Osteocyte (in vitro differentiated cells): ENCODE measurements at regions not wholly inside any gene's neighbourhood (a gene's known extent, or its start where the extent isn't known, plus 50 kb on each side); places are given as distances from the start of the nearest gene placed in this dataset.

Experiments used
- DNase-seq: peaks from one replicate; pipeline ENCODE4 v3.0.0; 2021; ENCODE audit warnings: mixed read lengths; ENCODE audit not compliant: unreplicated experiment; ENCODE audit errors: extremely low spot score
- H3K27ac Mint-ChIP-seq: one replicate; pipeline ENCODE4 v1.8.0; 2021; ENCODE audit warnings: mild to moderate bottlenecking, mixed read lengths; ENCODE audit not compliant: unreplicated experiment
- H3K27me3 Mint-ChIP-seq: one replicate; pipeline ENCODE4 v1.8.0; 2021; ENCODE audit warnings: mixed read lengths; ENCODE audit not compliant: unreplicated experiment
- H3K36me3 Mint-ChIP-seq: one replicate; pipeline ENCODE4 v1.8.0; 2021; ENCODE audit warnings: mixed read lengths; ENCODE audit not compliant: unreplicated experiment
- H3K4me1 Mint-ChIP-seq: one replicate; pipeline ENCODE4 v1.8.0; 2021; ENCODE audit warnings: mixed read lengths; ENCODE audit not compliant: unreplicated experiment
- H3K4me3 Mint-ChIP-seq: one replicate; pipeline ENCODE4 v1.8.0; 2021; ENCODE audit warnings: mild to moderate bottlenecking, moderate library complexity, mixed read lengths; ENCODE audit not compliant: unreplicated experiment
- H3K9me3 Mint-ChIP-seq: one replicate; pipeline ENCODE4 v1.8.0; 2021; ENCODE audit warnings: mixed read lengths; ENCODE audit not compliant: unreplicated experiment
- TF ChIP-seq, protein P1 (sequence below): fragments of 200-600 bp; sonication (generic); IDR thresholded peaks from 2 replicates; pipeline ENCODE4 v1.5.0; 2021; ENCODE audit warnings: antibody characterized with exemption, mild to moderate bottlenecking, moderate library complexity

DNA sequence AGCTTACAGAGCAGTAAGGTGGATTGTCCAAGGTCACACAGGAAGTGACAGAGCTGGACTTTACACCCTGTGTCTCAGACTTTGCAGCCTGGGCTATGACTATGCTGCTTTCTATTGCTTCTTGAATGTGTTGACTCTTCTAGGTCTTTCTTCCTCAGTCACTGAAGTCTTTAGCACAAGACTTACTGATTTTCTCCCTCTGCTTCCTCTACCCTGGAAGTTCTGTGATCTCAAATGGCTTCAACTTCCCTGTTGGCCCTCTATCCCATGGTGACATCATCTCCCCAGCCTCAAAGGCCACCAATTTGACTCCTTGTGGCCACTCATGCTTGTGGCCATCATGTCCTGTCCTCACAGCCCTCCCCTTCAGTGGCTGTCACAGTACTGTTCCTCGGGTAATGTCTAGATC, 181.3 kb downstream of the HS3ST3A1 start:
- H3K27me3 Mint-ChIP-seq = no peaks in the 10 kb centered on the region
- TF ChIP-seq, protein P1, sequence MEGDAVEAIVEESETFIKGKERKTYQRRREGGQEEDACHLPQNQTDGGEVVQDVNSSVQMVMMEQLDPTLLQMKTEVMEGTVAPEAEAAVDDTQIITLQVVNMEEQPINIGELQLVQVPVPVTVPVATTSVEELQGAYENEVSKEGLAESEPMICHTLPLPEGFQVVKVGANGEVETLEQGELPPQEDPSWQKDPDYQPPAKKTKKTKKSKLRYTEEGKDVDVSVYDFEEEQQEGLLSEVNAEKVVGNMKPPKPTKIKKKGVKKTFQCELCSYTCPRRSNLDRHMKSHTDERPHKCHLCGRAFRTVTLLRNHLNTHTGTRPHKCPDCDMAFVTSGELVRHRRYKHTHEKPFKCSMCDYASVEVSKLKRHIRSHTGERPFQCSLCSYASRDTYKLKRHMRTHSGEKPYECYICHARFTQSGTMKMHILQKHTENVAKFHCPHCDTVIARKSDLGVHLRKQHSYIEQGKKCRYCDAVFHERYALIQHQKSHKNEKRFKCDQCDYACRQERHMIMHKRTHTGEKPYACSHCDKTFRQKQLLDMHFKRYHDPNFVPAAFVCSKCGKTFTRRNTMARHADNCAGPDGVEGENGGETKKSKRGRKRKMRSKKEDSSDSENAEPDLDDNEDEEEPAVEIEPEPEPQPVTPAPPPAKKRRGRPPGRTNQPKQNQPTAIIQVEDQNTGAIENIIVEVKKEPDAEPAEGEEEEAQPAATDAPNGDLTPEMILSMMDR = no peak
- peaks cover 7% of the 10 kb centered on the region for H3K4me1 Mint-ChIP-seq
- no peak overlapping the region for H3K27ac Mint-ChIP-seq
- no peaks in the 10 kb centered on the region for H3K36me3 Mint-ChIP-seq
- H3K9me3 Mint-ChIP-seq = peaks cover 5% of the 10 kb centered on the region
- H3K4me3 Mint-ChIP-seq = no peak overlapping the region
- no peak for DNase-seq

DNA sequence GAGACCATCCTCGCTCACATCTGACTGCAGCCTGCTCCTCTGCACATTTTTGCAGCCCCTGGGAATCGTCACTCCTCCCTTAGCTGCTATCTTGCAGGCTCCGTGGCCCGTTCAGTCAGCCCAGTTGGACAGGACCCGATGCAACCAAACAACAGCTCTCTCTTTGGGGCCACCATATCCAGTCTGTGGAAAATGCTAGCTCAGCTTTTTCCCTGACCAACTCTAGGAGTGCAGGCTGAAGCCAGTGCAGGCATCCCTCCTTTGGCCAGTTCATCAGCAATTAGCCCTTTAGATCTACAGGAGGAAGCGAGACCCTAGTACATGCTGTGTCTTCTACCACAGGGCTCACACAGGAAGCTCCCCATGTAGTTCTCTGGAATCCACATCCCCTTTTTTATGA, 182.1 kb downstream of the HS3ST3A1 start:
- Mint-ChIP-seq H3K9me3 (peaks cover 5% of the 10 kb centered on the region), H3K27ac (no peak overlapping the region), H3K4me1 (peaks cover 7% of the 10 kb centered on the region), H3K27me3 (no peaks in the 10 kb centered on the region), H3K4me3 (no peak overlapping the region), H3K36me3 (no peaks in the 10 kb centered on the region)
- TF ChIP-seq, protein P1 = no peak
- no peak for DNase-seq

DNA sequence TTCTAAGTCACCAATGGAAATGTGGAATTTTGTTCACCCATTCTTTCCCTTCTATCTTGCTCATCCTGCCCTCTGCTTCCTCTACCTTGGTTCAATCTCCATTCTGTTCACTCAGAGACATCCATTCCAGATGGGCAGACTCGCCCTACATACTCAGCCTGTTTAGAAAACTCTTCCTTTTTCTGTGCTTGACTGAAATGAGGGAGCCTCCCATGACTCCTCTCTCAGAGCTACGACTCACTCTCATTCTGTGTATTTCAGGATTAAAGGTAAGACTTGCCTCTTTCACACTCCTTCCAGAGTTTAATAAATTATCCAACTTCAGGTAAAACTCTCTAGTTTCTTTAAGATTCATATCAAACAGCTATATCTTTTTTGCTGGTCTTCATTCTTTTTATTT, 182.8 kb downstream of the HS3ST3A1 start:
- H3K4me1 Mint-ChIP-seq = peaks cover 7% of the 10 kb centered on the region
- H3K27me3 Mint-ChIP-seq = no peaks in the 10 kb centered on the region
- TF ChIP-seq, protein P1 = no peak
- peaks cover 5% of the 10 kb centered on the region for H3K9me3 Mint-ChIP-seq
- DNase-seq = no peak
- no peaks in the 10 kb centered on the region for H3K36me3 Mint-ChIP-seq
- no peak overlapping the region for H3K4me3 Mint-ChIP-seq
- H3K27ac Mint-ChIP-seq = no peak overlapping the region

DNA sequence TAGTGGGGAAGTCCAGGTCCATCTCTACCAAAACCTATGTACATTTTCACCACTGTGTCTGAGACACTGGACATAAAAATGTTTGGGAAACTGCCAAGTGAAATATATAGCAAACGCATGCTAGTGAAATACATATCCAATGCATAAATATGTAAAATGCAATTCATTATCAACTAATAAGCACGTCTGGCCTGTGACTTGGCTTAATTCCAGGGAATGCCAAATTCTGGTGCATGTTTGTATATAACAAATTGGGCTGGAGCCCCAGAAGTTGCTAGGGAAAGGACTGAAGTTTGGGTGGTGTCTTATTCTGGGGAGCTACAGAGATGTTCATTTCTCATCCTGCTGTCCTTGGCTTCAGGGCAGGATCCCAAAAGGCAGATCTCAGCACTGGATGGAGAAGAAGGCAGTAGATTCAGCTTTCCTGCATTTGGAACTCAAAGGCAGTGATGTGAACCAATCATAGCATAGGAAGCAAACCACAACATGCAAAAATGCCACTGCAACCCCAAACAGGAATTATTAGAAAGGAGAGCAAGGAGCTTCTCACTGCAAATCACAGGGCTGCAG, 184.3 kb downstream of the HS3ST3A1 start:
- Mint-ChIP-seq H3K4me1 (peaks cover 7% of the 10 kb centered on the region), H3K9me3 (peaks cover 5% of the 10 kb centered on the region), H3K36me3 (no peaks in the 10 kb centered on the region), H3K27ac (no peak overlapping the region), H3K4me3 (no peak overlapping the region), H3K27me3 (no peaks in the 10 kb centered on the region)
- TF ChIP-seq, protein P1 = no peak
- DNase-seq = no peak

DNA sequence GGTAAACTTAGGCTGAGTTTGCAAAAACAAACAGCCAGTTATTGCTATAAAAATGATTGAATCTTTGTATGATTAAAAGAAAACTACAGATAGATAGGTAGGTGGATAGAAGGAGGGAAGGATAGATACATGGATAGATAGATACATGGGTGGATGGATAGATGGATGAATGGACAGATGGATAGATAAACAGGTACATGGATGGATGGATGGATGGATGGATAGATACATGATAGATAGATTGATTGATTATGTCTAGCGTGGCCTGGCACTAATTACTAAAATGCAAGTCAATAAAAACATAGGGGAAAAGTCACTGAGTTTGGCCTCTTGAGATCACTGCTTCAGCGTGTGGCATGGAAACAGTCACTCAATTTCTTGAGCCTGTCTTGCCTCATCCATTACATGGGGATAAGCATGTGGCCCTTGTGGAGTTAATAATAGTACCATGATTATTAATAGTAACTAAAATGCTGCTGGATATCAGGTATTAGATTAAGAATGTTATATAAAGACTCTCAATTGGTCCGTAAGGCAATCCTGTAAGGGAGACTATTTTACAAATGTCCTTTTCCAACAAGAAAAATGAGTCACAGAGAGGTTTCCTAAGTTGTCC, 184.9 kb downstream of the HS3ST3A1 start:
- TF ChIP-seq, protein P1 = no peak
- Mint-ChIP-seq H3K9me3 (peaks cover 5% of the 10 kb centered on the region), H3K27me3 (no peaks in the 10 kb centered on the region), H3K27ac (no peak overlapping the region), H3K4me1 (peaks cover 7% of the 10 kb centered on the region), H3K4me3 (no peak overlapping the region), H3K36me3 (no peaks in the 10 kb centered on the region)
- no peak for DNase-seq
